Neutrophil (primary cell): ENCODE measurements at regions not wholly inside any gene's neighbourhood (a gene's known extent, or its start where the extent isn't known, plus 50 kb on each side); places are given as distances from the start of the nearest gene placed in this dataset.

Experiments used
- H3K27ac ChIP-seq: fragments of 200-600 bp; sonication (generic); 2 replicates; pipeline ENCODE4 v1.5.1; 2016; ENCODE audit warnings: mild to moderate bottlenecking, moderate library complexity
- H3K27me3 ChIP-seq: fragments of 200-600 bp; sonication (generic); 2 replicates; pipeline ENCODE4 v1.6.0; 2016; ENCODE audit warnings: mild to moderate bottlenecking
- H3K36me3 ChIP-seq: fragments of 200-600 bp; sonication (generic); 2 replicates; pipeline ENCODE4 v1.5.1; 2017
- H3K4me1 ChIP-seq, 2 experiments: fragments of 200-600 bp in 1 of 2; sonication (generic) in 1 of 2; 1 replicate in 1 of 2; 2 replicates in 1 of 2; pipeline versions ENCODE4 v1.5.1 to v1.6.1; 2013 to 2016; ENCODE audit warnings: low read depth in 1 of 2, low read length in 1 of 2, mild to moderate bottlenecking in 1 of 2, moderate library complexity in 1 of 2; ENCODE audit not compliant: control insufficient read depth in 1 of 2, insufficient read depth in 1 of 2
- H3K4me3 ChIP-seq, 2 experiments: fragments of 200-600 bp in 1 of 2; sonication (generic) in 1 of 2; 1 replicate in 1 of 2; 2 replicates in 1 of 2; pipeline ENCODE4 v1.5.1; 2013 to 2016; ENCODE audit warnings: low read depth in 1 of 2, low read length in 1 of 2, mild to moderate bottlenecking in 1 of 2, moderate library complexity in 1 of 2
- H3K9me3 ChIP-seq: fragments of 200-600 bp; sonication (generic); 2 replicates; pipeline ENCODE4 v1.5.1; 2016
- TF ChIP-seq, protein P1 (sequence below): fragments of 200-600 bp; sonication (generic); IDR thresholded peaks from 2 replicates; pipeline ENCODE4 v1.5.1; 2016; ENCODE audit warnings: antibody characterized with exemption

DNA sequence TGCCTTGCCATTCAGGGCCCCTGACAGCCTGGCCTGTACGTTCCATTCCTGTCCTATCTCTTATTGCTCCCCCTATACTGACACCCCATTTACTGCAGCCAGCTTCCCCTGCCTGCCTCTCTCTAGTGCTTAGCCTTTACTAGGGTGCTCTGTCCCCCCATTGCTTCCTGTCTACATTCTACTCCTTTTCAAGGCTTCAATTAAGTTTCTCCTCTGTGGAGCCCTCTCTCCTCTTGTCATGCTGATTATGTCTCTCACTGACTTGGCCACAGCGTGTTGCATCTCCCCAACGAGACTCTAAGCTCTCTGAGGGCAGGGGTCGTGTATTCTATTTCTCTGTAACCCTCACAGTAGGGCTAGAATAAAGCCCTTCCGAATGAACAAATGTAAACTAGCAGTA lies 185.2 kb downstream of the RPLP1 start:
- H3K36me3 ChIP-seq = no peaks in the 10 kb centered on the region
- H3K4me3 ChIP-seq = no peak overlapping the region
- TF ChIP-seq, protein P1, sequence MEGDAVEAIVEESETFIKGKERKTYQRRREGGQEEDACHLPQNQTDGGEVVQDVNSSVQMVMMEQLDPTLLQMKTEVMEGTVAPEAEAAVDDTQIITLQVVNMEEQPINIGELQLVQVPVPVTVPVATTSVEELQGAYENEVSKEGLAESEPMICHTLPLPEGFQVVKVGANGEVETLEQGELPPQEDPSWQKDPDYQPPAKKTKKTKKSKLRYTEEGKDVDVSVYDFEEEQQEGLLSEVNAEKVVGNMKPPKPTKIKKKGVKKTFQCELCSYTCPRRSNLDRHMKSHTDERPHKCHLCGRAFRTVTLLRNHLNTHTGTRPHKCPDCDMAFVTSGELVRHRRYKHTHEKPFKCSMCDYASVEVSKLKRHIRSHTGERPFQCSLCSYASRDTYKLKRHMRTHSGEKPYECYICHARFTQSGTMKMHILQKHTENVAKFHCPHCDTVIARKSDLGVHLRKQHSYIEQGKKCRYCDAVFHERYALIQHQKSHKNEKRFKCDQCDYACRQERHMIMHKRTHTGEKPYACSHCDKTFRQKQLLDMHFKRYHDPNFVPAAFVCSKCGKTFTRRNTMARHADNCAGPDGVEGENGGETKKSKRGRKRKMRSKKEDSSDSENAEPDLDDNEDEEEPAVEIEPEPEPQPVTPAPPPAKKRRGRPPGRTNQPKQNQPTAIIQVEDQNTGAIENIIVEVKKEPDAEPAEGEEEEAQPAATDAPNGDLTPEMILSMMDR = no peak
- H3K27ac ChIP-seq = no peak overlapping the region
- H3K27me3 ChIP-seq = no peaks in the 10 kb centered on the region
- no peaks in the 10 kb centered on the region for H3K9me3 ChIP-seq
- no peaks in the 10 kb centered on the region for H3K4me1 ChIP-seq

DNA sequence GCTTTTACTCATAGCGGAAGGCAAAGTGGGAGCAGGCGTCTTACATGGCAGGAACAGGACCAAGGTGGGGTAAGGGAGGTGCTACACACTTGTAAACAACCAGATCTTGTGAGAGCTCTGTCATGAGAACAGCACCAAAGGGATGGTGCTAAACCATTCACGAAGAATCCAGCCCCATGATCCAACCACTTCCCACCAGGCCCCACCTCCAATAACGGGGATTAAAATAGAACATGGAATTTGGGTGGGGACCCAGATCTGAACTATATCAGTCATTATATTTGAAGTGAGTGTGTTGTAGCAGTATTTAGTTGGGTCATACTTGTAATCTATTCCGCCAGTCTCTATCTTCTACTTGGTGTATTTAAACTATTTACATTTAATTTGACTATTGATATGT lies 190.9 kb downstream of the RPLP1 start:
- H3K27ac ChIP-seq = no peak overlapping the region
- no peaks in the 10 kb centered on the region for H3K36me3 ChIP-seq
- TF ChIP-seq, protein P1 = no peak
- H3K4me3 ChIP-seq = no peak overlapping the region
- H3K27me3 ChIP-seq = peaks cover 19% of the 10 kb centered on the region
- H3K9me3 ChIP-seq = no peaks in the 10 kb centered on the region
- H3K4me1 ChIP-seq = peaks cover 0 to 6% of the 10 kb centered on the region in 2 experiments

DNA sequence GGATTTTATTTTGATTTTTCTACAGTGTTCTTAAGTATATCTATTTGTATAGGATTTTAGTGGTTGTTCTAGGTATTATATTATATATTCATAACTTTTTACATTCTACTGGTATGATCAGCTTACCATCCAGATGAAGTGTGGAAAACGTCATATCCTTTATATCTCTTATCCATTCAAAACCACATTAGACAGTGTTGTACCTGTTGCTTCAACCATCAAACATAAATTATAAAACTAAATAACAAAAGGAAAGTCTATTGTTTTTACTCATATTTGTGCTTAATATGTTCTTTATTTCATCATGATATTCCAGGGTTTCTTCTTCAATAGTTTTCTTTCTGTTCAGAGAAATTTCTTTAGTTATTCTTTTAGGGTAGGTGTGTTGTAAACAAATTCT lies 191.4 kb downstream of the RPLP1 start:
- Histone ChIP-seq H3K9me3 (no peaks in the 10 kb centered on the region), H3K4me1 (peaks cover 0 to 6% of the 10 kb centered on the region in 2 experiments), H3K4me3 (no peak overlapping the region), H3K36me3 (no peaks in the 10 kb centered on the region), H3K27ac (no peak overlapping the region), H3K27me3 (peaks cover 24% of the 10 kb centered on the region)
- TF ChIP-seq, protein P1 = no peak

DNA sequence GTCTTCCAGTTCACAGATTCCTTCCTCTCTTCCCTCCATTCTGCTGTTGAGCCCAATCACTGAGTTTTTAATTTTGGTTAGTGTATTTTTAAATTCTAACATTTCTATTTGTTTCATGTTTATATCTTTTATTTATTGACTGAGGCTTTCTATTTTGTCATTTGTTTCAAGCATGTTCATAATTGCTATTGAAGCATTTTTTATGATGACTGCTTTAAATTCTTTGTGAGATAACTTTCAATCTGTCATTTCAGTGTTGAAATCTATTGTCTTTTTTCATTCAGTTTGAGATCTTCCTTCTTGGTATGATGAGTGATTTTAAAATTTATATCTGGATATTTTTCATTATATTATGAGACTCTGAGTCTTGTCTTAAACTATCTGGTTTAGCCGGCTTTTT lies 192.3 kb downstream of the RPLP1 start:
- TF ChIP-seq, protein P1 = no peak
- Histone ChIP-seq H3K36me3 (no peaks in the 10 kb centered on the region), H3K27me3 (peaks cover 33% of the 10 kb centered on the region), H3K27ac (no peak overlapping the region), H3K4me3 (no peak overlapping the region), H3K9me3 (no peaks in the 10 kb centered on the region), H3K4me1 (peaks cover 0 to 6% of the 10 kb centered on the region in 2 experiments)

DNA sequence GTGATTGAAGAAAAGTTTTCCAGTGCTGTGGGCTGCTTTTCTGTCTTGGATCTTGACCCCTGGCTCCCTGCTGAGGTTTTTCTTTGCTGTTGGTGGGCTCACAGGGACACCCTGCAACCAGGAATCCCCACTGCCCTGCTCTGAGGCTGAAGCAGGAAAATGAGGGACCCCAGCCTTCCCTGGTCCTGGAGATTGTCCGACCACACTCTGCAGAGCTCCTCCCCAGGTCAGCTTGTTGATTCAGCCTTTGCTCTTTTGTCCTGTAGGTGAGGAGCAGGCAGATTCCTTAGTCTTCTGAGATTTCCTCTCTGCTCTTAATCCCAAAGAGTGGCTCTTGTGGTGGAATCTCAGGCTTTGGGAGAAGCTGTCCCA lies 194.5 kb downstream of the RPLP1 start:
- Histone ChIP-seq H3K4me3 (no peak overlapping the region), H3K27me3 (peaks cover 39% of the 10 kb centered on the region), H3K27ac (no peak overlapping the region), H3K36me3 (no peaks in the 10 kb centered on the region), H3K9me3 (no peaks in the 10 kb centered on the region), H3K4me1 (peaks cover 7 to 16% of the 10 kb centered on the region in 2 experiments)
- TF ChIP-seq, protein P1 = no peak

DNA sequence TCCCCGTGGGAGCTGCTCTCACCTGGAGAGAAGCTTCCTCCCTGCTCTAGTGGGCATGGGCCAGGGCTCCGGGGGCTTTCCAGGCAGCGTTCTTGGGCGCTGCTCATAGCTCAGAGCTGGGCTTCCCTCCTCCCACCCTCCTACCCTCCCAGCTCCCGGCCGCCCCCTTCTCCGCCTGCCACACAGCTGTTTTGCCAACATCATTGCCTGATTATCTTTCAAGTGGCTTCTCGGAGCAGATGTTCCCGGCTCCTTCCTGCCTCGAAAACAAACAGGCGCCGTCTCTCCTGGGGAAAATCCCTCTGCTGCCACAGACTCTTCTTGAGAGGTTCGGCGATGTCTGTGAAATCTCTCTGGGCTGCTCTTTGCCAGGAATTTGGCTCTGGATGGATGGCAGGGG lies 195.6 kb downstream of the RPLP1 start:
- Histone ChIP-seq H3K4me1 (peaks cover 17 to 27% of the 10 kb centered on the region in 2 experiments), H3K9me3 (no peaks in the 10 kb centered on the region), H3K27ac (no peak overlapping the region), H3K36me3 (no peaks in the 10 kb centered on the region), H3K4me3 (no peak overlapping the region), H3K27me3 (peaks cover 39% of the 10 kb centered on the region)
- TF ChIP-seq, protein P1 = no peak
